22Rv1 (cell line): ENCODE measurements at regions not wholly inside any gene's neighbourhood (a gene's known extent, or its start where the extent isn't known, plus 50 kb on each side); places are given as distances from the start of the nearest gene placed in this dataset.

Experiments
- CTCF ChIP-seq: fragments of 450-650 bp; IDR thresholded peaks from 2 replicates; pipeline ENCODE4 v1.5.1; 2017; ENCODE audit warnings: mild to moderate bottlenecking
- ZFX ChIP-seq: fragments of 450-650 bp; IDR thresholded peaks from 2 replicates; pipeline ENCODE4 v1.6.1; 2017; ENCODE audit warnings: antibody characterized with exemption, borderline replicate concordance

GRCh38 chr12:63308671-63309070, 157.7 kb upstream of the AVPR1A start:
- no peak for TF ChIP-seq CTCF
- TF ChIP-seq ZFX, result no peak
